Panc1 (cell line): ENCODE measurements at regions not wholly inside any gene's neighbourhood (a gene's known extent, or its start where the extent isn't known, plus 50 kb on each side); places are given as distances from the start of the nearest gene placed in this dataset.

ENCODE experiments used
- ATAC-seq: fragments of 200-7000 bp; cut with Tn5 transposase; 2 replicates; pipeline ENCODE4 v1.9.1; 2020; ENCODE audit warnings: mild to moderate bottlenecking, moderate library complexity
- BruUV-seq: library from RNA; stranded (reverse); fragments of 400-500 nt; replicated peaks from 2 replicates; lab custom pipeline; 2021; lab: Mats Ljungman, UMichigan
- CTCF ChIA-PET: fragments of 300-600 bp; sonication (Branson Sonifier 250); formaldehyde crosslinking; loops from one replicate; lab custom pipeline; 2022; ENCODE audit warnings: antibody characterized with exemption; lab: Charles Lee
- POLR2A ChIA-PET: fragments of 300-600 bp; sonication (Branson Sonifier 250); formaldehyde crosslinking; loops from one replicate; lab custom pipeline; 2022; ENCODE audit warnings: antibody characterized with exemption; lab: Charles Lee
- DNase-seq: peaks from one replicate; pipeline ENCODE4 v3.0.0-alpha.2; 2010; ENCODE audit warnings: low read depth, low spot score
- H3K27ac ChIP-seq: 2 replicates; pipeline ENCODE4 v1.5.1; 2011; ENCODE audit warnings: mild to moderate bottlenecking, low read length, inconsistent platforms
- H3K27me3 ChIP-seq: fragments of 200-500 bp; sonication (Bioruptor generic); 2 replicates; pipeline ENCODE4 v1.6.0; 2014; ENCODE audit warnings: low read length, inconsistent platforms; ENCODE audit not compliant: control insufficient read depth, insufficient read depth
- H3K36me3 ChIP-seq: fragments of 200-500 bp; sonication (Bioruptor generic); 2 replicates; pipeline ENCODE4 v1.5.1; 2014; ENCODE audit warnings: inconsistent platforms, mild to moderate bottlenecking, low read length, moderate library complexity; ENCODE audit not compliant: control insufficient read depth, insufficient read depth
- H3K4me1 ChIP-seq: 2 replicates; pipeline ENCODE4 v1.5.1; 2011; ENCODE audit warnings: inconsistent platforms, mild to moderate bottlenecking, low read length, moderate library complexity; ENCODE audit not compliant: control insufficient read depth, insufficient read depth
- H3K4me3 ChIP-seq, 2 experiments: 2 replicates each; pipeline ENCODE4 v1.5.1; 2011 to 2012; ENCODE audit warnings: low read depth in 2 of 2, low read length in 2 of 2, mild to moderate bottlenecking in 2 of 2, inconsistent platforms in 1 of 2, moderate library complexity in 1 of 2
- H3K9me3 ChIP-seq: fragments of 200-500 bp; sonication (Bioruptor generic); 2 replicates; pipeline ENCODE4 v1.5.1; 2014; ENCODE audit warnings: low read depth, mild to moderate bottlenecking, inconsistent platforms, low read length, moderate library complexity; ENCODE audit not compliant: control insufficient read depth, insufficient read depth
- POLR2AphosphoS5 ChIP-seq: IDR thresholded peaks from 2 replicates; pipeline ENCODE4 v1.6.1; 2012; ENCODE audit warnings: mild to moderate bottlenecking, low read depth, low read length, moderate library complexity
- SIN3A ChIP-seq: IDR thresholded peaks from 2 replicates; pipeline ENCODE4 v1.6.1; 2012; ENCODE audit warnings: low read depth, mild to moderate bottlenecking, low read length, moderate library complexity, borderline replicate concordance; ENCODE audit not compliant: insufficient read depth
- TCF7L2 ChIP-seq: IDR thresholded peaks from 2 replicates; pipeline ENCODE4 v1.6.1; 2011; ENCODE audit warnings: mild to moderate bottlenecking, low read depth, low read length, inconsistent platforms
- in situ Hi-C: cut with HindIII; loops from 2 replicates; pipeline ENCODE4 v1.10.0; 2016; ENCODE audit warnings: low sequenced_read_pairs, low pct_unique_long_range_greater_than_20kb
- intact Hi-C: fragments of 100-400 bp; cut with micrococcal nuclease; formaldehyde crosslinking; loops from one replicate; pipeline ENCODE4 v1.10.0; 2022; ENCODE audit not compliant: unreplicated experiment
- TF ChIP-seq, protein P1 (sequence below): fragments of 450-650 bp; IDR thresholded peaks from 2 replicates; pipeline ENCODE4 v1.5.1; 2017; ENCODE audit warnings: mild to moderate bottlenecking
- TF ChIP-seq, protein P2 (sequence below), 2 experiments: IDR thresholded peaks; 2 replicates each; pipeline ENCODE4 v1.6.1; 2011 to 2012; ENCODE audit warnings: low read depth in 2 of 2, control low read depth in 1 of 2, low read length in 1 of 2, mild to moderate bottlenecking in 1 of 2, moderate library complexity in 1 of 2; ENCODE audit not compliant: insufficient read depth in 1 of 2

DNA sequence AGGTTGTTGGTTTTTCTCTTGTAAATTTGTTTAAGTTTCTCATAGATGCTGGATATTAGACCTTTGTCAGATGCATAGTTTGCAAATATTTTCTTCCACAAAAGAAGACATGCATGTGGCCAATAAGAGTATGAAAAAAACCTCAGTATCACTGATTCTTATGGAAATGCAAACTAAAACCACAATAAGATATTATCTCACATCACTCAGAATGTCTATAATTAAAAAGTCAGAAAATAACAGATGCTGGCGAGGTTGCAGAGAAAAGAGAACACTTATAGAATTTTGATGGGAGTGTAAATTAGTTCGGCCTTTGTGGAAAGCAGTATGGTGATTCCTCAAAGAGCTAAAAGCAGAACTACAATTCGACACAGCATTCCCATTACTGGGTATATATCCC is 1355.6 kb downstream of the FAM133A start:
- Histone ChIP-seq H3K27ac (no peak overlapping the region), H3K9me3 (no peaks in the 10 kb centered on the region), H3K36me3 (no peaks in the 10 kb centered on the region), H3K4me1 (no peaks in the 10 kb centered on the region), H3K4me3 (no peak overlapping the region), H3K27me3 (no peaks in the 10 kb centered on the region)
- ChIA-PET POLR2A (no interaction called here), CTCF (no interaction called here)
- TF ChIP-seq, protein P1, sequence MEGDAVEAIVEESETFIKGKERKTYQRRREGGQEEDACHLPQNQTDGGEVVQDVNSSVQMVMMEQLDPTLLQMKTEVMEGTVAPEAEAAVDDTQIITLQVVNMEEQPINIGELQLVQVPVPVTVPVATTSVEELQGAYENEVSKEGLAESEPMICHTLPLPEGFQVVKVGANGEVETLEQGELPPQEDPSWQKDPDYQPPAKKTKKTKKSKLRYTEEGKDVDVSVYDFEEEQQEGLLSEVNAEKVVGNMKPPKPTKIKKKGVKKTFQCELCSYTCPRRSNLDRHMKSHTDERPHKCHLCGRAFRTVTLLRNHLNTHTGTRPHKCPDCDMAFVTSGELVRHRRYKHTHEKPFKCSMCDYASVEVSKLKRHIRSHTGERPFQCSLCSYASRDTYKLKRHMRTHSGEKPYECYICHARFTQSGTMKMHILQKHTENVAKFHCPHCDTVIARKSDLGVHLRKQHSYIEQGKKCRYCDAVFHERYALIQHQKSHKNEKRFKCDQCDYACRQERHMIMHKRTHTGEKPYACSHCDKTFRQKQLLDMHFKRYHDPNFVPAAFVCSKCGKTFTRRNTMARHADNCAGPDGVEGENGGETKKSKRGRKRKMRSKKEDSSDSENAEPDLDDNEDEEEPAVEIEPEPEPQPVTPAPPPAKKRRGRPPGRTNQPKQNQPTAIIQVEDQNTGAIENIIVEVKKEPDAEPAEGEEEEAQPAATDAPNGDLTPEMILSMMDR: no peak
- TF ChIP-seq TCF7L2: no peak
- TF ChIP-seq, protein P2, sequence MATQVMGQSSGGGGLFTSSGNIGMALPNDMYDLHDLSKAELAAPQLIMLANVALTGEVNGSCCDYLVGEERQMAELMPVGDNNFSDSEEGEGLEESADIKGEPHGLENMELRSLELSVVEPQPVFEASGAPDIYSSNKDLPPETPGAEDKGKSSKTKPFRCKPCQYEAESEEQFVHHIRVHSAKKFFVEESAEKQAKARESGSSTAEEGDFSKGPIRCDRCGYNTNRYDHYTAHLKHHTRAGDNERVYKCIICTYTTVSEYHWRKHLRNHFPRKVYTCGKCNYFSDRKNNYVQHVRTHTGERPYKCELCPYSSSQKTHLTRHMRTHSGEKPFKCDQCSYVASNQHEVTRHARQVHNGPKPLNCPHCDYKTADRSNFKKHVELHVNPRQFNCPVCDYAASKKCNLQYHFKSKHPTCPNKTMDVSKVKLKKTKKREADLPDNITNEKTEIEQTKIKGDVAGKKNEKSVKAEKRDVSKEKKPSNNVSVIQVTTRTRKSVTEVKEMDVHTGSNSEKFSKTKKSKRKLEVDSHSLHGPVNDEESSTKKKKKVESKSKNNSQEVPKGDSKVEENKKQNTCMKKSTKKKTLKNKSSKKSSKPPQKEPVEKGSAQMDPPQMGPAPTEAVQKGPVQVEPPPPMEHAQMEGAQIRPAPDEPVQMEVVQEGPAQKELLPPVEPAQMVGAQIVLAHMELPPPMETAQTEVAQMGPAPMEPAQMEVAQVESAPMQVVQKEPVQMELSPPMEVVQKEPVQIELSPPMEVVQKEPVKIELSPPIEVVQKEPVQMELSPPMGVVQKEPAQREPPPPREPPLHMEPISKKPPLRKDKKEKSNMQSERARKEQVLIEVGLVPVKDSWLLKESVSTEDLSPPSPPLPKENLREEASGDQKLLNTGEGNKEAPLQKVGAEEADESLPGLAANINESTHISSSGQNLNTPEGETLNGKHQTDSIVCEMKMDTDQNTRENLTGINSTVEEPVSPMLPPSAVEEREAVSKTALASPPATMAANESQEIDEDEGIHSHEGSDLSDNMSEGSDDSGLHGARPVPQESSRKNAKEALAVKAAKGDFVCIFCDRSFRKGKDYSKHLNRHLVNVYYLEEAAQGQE (IDR thresholded peaks at IDR 0.05; ENCODE audit: insufficient read depth in 1 of 2, low read depth in 2 of 2, low read length in 1 of 2): no peak
- TF ChIP-seq POLR2AphosphoS5: no peak
- TF ChIP-seq SIN3A: no peak
- intact Hi-C loops: no loop called here
- BruUV-seq: no TSS peak
- in situ Hi-C loops: no loop called here
- DNase-seq: no peak
- ATAC-seq: no peak

DNA sequence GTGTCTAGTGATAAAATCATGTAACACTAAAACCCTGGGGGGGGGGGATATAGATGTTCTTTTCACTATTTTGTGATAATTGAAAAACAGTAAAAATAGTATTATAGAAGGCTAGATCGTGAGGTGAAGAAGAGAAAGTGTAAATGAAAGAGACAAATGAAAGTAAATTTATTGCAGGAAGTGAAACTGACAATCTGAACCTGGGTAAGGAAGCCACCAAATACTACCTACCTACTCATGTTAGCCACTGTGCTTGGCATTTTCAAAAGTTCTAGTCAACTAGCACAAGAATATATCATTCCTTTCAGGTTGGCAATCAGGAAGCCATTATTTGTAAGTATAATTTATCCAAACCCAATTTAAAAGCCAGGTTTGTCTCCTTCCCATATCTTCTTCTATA is 1366.1 kb downstream of the FAM133A start:
- ATAC-seq (no peak), DNase-seq (no peak)
- ChIA-PET POLR2A (no interaction called here), CTCF (no interaction called here)
- H3K27ac ChIP-seq: no peak overlapping the region
- no TSS peak for BruUV-seq
- in situ Hi-C loops (no loop called here), intact Hi-C loops (no loop called here)
- no peaks in the 10 kb centered on the region for H3K36me3 ChIP-seq
- H3K4me1 ChIP-seq: no peaks in the 10 kb centered on the region
- no peaks in the 10 kb centered on the region for H3K9me3 ChIP-seq
- no peaks in the 10 kb centered on the region for H3K27me3 ChIP-seq
- TF ChIP-seq, protein P1: no peak
- H3K4me3 ChIP-seq: no peak overlapping the region

DNA sequence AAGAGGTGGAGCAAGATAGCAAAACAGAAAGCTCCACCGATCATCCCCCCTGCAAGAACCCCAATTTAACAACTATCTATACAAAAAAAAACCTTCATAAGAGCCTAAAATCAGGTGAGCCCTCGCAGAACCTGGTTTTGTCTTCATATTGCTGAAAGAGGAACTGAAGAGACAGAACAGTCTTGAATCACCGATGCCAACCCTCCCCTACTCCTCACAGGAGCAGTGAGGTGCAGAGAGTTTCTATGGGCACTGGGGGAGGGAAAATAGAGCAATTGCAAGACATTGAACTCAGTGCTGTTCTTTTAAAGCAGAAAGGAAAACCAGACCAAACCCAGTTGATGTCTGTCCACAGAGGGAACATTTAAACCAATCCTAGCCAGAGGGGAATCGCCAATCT is 1370.3 kb downstream of the FAM133A start:
- no peaks in the 10 kb centered on the region for H3K27me3 ChIP-seq
- no peak overlapping the region for H3K4me3 ChIP-seq
- no peak for DNase-seq
- no TSS peak for BruUV-seq
- in situ Hi-C loops: no loop called here
- no peak for TF ChIP-seq TCF7L2
- TF ChIP-seq, protein P2 (IDR thresholded peaks at IDR 0.05; ENCODE audit: insufficient read depth in 1 of 2, low read depth in 2 of 2, low read length in 1 of 2): no peak
- TF ChIP-seq POLR2AphosphoS5: no peak
- TF ChIP-seq, protein P1: no peak
- TF ChIP-seq SIN3A: no peak
- no peaks in the 10 kb centered on the region for H3K36me3 ChIP-seq
- POLR2A ChIA-PET: no interaction called here
- ATAC-seq: no peak
- no peaks in the 10 kb centered on the region for H3K9me3 ChIP-seq
- CTCF ChIA-PET: no interaction called here
- intact Hi-C loops: no loop called here
- H3K4me1 ChIP-seq: no peaks in the 10 kb centered on the region
- no peak overlapping the region for H3K27ac ChIP-seq
